NCI-H1930 (cell line): ENCODE measurements at regions not wholly inside any gene's neighbourhood (a gene's known extent, or its start where the extent isn't known, plus 50 kb on each side); places are given as distances from the start of the nearest gene placed in this dataset.
"Not testable (repeated sequence)": the region's sequence is repeated elsewhere in the genome, so short reads cannot be mapped to it uniquely, and the experiment has no call there.

Experiments
- DNase-seq, 2 experiments: peaks; one replicate each; lab custom pipeline; 2025; lab: John Stamatoyannopoulos, UW

DNA sequence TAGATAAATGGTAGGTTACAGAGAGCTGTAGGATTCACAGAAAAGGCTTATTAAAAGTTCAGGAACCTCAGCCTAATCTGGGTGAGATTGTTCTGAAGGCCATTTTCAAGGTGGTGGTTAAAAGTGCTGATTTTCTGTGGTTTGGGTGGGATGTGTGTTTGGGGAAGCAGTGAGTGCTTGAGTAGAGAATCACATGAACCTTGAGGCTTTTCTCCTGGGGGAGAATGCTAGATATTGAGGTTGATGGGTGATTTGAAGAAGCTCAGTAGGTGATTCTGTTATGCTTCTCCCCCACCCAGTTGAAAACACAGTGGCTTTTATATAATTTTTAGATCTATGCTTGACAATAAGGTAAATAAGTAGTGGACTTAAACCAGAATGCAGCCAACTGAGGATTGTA, 420.9 kb downstream of the PCNX1 start:
- DNase-seq, result no peak

DNA sequence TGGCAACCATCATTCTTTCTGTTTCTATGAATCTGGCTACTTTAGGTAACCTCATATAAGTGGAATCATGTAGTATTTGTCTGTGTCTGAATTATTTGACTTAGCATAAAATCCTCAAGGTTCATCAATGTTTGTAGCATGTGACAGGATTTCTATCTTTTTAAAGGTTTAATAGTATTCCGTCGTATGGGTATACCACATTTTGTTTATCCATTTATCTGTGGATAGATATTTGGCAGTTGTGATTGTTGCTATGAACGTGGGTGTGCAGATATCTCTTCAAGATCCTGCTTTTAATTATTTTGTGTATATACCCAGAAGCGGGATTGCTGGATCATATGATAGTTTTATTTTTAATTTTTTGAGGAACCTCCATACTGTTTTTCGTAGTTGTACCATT, 421.7 kb downstream of the PCNX1 start:
- DNase-seq, result no peak

DNA sequence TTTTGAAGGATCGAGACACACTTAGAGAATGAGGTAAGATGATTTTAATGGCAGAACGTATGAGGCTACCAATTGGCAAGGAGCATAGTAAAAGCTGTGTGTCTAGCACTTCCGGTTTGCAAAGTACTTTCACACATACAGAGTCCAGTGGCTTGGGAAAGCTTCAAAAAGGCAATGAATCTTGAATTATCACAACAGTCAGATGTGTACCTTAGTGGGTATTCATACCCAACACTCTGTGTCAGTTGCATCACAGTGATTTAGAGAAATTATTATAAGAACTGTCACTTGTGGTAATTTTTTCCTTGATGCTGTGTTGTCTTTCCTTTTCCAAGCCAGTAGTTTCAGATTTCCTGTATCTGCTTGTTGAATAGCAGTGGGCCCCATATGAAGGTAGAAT, 424.1 kb downstream of the PCNX1 start:
- no peak for DNase-seq

DNA sequence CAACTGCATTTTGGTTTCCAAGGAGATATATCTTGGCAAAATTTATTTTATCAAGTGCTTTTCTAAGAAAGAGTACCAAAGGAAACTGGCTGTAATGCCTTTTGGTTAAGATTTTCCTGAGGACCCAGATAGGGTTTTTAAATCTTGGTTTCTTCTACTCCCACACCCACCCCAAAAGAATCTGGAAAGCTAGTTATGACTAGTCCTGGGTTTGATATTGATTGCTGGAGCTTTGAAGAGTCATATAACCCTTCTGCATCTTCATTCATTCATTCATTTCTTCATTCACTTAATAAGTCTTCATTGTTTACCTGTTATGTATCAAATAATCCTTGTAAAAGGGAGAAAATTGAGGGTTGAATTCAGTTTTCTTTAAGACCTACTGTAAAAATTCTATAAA, 425.2 kb downstream of the PCNX1 start:
- DNase-seq, result no peak

DNA sequence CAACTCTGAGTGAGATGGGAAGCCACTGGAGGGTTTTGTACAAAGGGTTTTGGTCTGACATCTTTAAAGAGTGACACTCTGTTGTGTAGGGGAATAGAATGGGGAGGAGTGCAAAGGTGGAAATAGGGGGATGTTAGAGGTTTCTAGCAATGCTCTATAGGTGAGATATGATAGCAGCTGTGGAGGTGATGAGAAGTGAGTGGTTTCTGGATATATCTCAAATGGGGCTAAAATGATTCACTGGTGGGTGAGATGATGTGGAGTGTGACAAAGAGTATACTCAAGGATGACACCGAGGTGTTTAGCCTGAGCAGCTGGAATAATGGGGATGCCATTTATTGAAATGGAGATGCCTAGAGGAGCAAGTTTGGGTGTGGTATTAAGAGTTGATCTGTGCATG, 426.4 kb downstream of the PCNX1 start:
- no peak for DNase-seq

DNA sequence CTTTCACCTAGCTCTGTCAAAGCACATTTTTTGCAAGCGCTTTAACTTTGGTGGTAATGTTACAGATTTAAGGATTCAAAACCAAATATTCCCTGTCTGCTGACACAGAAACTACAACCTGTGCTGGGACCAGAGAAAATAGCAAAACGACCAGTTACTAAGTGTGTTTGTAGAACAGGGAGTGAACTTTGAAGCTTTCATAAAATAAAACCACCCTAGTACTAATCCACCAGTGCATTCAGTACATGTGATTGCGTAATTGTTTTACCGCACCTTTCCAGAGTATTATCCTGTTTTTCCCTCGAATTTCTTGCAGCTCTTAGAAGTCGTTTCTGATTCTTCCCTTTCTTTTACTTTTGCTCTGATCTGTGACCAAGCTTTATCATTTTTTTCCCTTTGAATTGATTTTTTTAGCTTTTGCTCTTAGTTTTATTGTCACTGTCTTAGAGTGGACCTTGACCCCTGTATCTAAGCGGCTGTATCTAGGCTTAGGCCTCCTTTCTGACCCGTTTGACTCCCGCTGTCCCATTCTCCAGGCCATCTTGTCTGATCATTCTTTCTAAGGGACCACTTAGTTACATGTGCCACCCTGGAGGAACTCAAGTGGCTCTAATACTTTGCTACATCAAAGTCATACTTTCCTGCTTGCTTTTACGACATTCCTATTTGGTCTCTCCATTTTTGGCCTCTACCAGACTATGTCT, 429.4 kb downstream of the PCNX1 start:
- no peak for DNase-seq

DNA sequence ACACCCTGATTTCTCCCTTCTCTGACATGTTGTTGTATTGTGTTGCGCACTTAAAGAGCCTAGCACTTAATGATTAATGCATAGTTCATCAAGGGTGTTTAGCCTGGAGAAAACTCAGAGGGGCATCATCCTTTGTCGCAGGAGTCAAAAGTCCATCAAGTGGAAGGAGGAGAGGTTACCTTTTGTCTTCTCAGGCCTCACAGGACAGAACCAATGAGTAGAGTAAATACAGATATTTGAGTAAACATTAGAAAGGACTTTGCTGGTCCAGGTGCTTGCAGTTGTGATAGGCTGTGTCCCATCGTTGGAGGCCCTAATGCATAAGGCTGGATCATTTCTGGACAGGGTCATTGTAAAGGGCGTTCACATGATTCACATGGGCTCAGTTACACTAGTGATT, 430.9 kb downstream of the PCNX1 start:
- DNase-seq, result no peak

DNA sequence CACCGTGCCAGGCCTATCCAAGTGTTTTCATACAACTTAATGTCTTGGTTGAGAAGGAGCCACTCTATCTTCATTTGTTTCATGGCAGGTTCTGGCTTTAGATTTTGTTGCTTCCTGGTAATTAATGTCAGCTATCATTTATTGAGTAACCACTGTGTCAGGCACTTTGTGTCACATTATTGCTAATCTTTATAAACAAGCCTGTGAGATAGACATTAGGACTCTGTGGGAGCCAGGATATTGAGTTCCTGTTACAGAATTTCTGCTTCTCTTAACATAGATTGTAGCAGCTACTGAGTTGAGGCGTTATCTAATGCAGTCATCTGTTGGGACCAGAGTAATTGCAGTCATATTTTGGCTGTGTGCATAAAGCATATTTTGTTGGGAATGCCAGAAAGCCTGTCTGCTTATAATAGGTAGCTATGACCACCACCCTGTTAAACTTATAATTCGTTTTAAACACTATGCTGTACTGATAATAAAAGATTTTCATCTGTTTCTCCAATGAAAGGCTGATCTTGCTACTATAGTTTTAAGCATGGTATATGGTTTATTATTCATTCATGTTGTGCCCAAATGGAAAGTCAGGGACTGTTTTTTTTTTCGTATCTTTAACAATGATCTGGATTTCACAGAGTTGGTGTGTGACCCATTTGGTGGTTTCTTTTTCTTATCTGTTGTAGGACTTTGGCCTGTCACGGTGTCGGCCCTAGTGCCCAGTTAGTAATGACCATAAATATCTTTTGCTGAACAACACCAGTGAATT, 432.6 kb downstream of the PCNX1 start:
- no peak for DNase-seq

DNA sequence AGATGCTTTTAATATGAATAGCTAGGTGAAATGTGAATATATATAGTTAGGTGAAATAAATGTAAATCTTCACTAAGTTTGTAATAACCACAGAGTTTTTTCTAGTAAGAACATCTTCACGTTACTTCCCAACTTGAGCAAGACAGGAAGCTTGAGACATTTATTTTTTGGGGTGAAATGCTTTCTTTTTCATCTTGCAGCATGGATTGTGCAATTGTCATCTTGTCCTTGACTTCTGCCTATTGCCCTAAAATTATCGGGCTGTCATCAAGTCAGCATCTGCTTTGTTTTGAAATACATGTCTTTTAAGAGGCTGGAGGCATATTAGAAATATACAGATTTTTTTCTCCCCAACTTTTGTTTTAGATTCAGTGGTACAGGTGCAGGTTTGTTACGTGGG, 433.9 kb downstream of the PCNX1 start:
- no peak for DNase-seq

DNA sequence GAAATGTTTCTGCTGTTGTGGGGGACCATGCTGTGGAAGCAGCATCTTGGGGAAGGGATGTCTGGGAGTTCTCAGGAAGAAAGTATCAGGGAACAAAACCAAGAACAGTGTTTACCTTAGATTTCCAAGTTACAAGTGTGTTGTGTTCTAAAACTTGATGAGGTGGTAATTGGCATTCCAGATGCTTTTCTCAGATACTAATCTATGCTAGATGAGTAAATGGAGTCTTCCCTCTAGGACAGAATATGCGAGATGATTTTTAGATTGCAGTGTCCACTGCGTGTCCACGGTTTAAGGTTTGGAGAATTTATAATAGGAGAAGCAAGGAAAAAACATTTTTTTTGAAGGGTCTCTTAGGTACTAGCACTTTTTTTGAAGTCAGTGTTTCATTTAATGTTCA, 436.5 kb downstream of the PCNX1 start:
- no peak for DNase-seq

DNA sequence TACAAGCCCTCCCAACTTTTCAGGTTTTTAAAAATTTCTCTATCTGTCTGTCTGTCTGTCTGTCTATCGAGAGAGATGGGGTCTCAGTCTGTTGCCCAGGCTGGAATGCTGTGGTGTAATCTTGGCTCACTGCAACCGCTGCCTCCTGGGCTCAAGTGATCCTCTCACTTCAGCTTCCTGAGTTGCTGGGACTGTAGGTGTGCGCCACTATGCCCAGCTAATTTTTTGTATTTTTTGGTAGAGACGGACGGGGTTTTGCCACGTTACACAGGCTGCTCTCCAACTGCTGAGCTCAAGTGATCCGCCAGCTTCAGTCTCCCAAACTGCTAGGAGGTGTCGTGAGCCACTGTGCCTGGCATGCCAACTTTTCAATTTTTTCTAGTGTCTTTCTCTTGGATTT, 437.2 kb downstream of the PCNX1 start:
- DNase-seq, result no peak

DNA sequence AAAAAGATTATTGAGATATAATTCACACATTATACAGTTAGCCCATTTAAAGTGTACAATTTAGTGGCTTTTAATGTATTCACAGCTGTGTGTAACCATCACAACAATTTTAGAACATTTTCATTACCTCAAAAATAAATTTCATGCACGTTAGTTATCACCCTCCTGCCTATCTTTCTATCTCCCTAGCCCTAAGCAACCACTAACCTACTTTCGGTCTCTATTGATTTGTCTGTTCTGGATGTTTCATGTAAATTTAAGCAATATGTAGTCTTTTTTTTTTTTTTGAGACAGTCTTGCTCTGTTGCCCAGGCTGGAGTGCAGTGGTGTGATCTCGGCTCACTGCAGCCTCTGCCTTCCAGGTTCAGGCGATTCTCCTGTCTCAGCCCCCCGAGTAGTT, 439.4 kb downstream of the PCNX1 start:
- no peak for DNase-seq

DNA sequence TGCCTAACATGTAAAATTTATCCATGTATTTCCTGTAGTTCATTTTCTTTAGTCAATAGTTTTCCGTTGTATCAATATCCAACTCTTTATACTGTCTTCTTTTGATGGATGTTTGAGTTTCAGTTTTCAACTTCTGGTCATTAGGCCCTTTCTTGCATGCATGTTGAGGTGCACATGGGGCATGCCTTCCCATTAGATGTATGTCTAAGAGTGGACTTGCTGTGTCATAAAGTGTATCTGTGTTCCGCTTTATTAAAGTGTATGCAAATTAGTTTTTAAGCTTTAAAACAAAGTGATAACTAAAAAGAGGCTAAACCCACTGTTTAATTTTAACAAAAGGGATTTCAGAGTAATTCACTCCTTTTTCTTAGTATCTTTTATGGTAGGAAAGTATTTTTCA, 441.1 kb downstream of the PCNX1 start:
- no peak for DNase-seq

DNA sequence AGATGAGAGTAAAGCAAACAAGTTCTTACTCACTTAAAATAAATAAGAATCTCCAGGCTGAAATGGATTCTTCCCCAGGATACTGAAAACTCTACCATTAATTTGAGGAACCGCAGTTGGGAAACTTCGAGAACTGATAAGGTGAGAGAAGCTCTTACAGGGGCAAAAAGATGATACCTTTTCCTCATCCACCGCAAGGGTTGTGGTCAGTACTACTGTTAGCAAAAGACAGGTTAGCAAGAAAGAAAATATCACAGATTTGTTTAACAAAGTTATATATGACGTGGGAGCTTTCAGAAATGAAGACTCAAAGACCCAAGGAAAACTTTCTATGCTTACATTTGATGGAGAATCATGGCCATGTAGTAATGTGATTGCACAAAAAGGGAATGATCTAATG, 441.6 kb downstream of the PCNX1 start:
- DNase-seq, result no peak

DNA sequence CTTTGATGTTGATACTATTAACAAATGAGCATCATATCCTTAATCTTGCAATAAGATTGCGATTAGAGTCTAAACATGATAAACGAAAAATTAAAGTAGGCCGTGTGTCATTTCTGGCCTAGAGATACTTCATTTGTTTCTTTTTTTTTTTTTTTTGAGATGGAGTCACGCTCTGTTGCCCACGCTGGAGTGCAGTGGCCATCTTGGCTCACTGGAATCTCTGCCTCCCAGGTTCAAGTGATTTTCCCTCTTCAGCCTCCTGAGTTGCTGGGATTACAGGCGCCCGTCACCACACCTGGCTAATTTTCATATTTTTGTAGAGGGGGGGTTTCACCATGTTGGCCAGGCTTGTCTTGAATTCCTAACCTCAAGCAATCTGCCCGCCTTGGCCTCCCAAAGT, 446.9 kb downstream of the PCNX1 start:
- no peak for DNase-seq

DNA sequence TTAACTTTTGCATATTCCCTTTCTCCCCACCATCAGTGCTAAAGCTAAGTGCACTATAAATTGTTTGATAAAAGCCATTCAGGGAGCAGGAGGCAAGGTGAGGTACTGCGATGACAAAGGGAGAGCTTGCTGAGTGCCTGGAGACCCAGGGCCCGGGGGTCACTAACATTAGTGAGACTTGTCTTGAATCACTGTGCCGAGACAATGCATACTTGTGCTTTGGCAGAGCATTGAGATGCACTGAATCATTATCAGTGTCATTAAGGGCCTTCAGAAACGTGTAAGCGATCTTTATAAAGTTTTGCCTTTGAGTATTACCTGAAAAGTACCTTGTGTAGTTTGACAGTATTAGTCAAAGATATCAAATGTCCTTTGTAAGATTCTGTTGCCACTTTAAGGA, 447.5 kb downstream of the PCNX1 start:
- DNase-seq, result no peak

DNA sequence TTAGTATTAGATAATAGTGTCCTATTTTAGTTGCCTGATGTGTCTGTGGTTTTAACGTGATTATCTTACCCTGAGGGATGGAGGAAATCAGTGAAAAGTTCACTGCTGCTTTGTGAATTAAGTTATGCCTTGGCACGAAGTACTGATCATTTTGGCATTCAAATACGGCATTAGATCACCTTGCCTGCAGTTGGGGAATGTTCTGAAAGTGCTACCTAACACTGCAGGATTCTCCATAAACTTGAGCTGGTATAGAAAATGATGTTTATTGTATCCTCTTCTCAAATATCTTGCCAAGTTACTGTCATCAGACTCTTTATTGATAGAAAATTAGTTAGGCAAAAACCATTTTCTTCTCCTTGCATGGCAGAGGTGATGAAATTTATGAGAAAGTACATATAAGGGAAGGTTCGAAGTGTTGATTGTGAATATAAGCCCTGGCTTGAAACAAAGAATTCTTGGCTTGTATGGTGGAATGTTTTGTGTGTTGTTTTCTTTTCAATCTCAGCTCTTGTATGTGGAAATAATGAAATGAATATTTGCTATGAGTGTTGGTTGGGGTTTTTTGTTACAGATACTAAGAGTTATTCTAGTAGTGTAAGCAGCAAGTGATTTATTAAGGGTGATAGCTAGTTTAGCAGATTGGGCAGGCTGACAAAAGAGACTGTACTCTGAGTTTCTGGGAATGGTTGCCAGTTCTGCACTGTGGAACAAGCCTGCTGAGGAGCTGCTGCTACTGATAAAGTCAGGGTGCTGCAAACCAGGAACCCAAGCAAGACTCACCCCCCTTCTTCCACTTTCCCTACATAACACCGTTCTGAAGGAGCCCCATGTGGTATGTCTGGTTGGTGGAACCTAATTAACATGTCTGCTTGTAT, 448.3 kb downstream of the PCNX1 start:
- DNase-seq, result no peak

DNA sequence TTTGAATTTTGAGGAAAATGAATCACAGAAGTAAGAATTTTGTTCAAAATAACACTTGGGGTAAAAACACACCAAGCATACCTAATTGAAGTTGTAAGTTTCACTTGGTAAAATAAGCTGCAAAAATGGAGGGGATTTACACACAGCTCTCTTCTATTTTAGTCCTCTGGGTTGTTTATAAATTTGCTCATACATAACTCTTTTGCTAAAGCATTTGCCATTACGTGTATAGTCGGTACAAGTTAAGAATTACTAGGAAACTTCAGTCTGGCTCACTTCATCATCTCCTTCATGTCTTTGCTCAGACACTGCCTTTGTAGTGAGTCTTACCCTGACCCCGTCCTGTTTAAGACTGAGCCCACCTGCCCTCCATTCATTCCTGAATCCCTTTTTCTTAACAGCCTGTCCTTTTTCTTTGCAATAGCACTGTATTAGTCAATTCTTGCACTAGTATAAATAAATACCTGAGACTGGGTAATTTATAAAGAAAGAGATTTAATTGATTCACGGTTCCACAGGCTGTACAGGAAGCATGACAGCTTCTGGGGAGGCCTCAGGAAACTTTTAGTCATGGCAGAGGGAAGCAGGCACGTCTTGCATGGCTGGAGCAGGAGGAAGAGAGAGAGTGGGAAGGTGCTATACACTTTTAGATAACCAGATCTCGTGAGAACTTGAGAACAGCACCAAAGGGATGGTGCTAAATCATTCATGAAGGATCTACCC, 451.1 kb downstream of the PCNX1 start:
- DNase-seq, result no peak

DNA sequence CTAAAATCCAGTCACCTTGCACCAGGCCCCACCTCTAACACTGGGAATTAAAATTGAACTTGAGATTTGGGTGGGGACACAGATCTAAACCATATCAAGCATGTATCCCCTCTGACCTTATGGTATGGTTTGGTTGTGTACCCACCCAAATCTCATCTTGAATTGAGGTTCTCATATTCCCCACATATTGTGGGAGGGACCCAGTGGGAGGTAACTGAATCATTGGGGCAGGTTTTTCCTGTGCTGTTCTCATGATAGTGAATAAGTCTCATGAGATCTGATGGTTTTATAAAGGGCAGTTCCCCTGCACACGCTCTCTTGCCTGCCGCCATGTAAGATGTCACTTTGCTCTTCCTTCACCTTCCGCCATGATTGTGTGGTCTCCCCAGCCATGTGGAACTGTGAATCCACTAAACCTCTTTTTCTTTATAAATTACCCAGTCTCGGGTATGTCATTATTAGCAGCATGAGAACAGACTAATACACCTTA, 451.7 kb downstream of the PCNX1 start:
- DNase-seq, result not testable (repeated sequence)

DNA sequence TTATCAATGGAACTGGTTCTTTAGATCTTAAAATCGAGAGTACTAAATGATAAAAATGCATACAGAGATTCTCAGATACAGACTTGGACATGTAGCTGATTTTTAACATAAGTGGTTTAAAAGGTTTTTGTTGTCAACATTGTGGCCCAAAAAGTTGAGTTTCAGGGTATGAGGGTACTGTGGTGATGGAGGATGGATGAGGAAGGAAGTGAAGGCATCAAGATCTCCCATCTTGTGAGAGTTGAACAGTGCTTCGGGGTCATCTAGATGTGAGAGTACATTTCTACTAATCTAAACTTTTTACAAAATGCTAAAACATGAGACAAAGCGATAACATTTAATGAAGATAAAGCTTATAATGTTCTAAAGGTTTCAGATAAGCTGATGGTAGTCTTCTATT, 452.6 kb downstream of the PCNX1 start:
- DNase-seq, result no peak

DNA sequence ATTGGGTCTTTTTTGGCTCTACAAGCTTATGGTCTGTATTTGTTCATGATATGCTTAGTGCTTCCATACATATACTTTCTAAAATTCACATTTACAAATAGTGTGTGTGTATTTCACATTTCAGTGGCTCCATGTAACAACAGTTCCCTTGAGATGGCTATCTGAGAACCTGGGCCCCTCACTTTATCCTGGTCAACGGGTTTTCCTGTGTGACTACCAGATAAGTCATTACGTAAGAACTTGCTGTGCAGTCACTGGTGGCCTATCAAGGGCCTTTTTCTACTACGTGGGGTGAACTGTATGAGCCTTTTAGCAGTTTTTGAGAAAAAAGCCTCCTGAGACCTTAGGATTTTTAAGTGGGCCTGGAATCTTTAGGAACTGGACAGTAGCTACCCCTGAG, 454.1 kb downstream of the PCNX1 start:
- no peak for DNase-seq

DNA sequence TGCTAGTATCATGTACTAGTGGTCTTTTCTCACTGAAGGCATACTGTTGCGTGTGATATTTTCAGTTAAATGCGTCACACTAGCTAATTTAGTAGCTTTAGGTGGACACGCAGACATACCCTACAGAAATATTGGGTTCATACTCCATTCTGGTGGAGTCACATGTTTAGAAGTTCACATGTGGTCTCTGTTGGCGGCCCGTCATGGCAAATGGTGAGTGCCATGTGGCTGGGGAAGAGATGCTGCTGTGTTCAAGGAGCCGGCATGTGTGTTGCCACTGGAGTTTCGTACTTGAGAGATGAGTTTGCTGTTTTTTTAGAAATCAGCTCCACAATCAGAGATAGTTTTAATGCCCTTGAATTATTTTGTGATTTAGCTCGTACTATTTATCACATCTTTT, 454.6 kb downstream of the PCNX1 start:
- DNase-seq, result no peak
